GM12865 (cell line): ENCODE measurements at regions not wholly inside any gene's neighbourhood (a gene's known extent, or its start where the extent isn't known, plus 50 kb on each side); places are given as distances from the start of the nearest gene placed in this dataset.

Experiments used
- DNase-seq: peaks from one replicate; pipeline ENCODE4 v3.0.0; 2010; ENCODE audit warnings: low read depth
- H3K4me3 ChIP-seq: 2 replicates; pipeline ENCODE4 v1.5.1; 2011; ENCODE audit warnings: mild to moderate bottlenecking, low read depth, low read length, control low read depth
- CTCF ChIP-seq: IDR thresholded peaks from 2 replicates; pipeline ENCODE4 v1.5.1; 2011; ENCODE audit warnings: low read length, control low read depth, low read depth, inconsistent platforms; ENCODE audit not compliant: insufficient read depth; ENCODE audit errors: missing control alignments

DNA sequence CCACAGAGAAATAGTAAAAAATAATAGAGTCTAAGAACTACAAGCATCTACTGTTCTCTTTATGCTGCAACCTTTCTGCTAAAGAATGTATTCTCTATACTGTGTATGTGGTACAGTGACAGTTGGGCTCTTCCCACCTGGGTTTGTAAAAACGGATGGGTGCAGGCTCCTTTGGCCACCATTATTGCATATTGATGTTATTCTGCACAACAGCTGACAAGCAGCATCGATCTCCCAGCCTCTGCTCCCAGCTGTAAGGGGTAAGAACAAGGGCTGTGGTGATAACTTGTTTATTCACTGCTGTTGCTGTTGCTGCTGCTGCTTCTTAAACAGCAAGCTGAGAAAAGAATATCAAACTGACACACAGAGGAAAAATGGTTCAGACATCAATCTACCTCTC, 56.1 kb downstream of the KCNRG start:
- no peak for DNase-seq
- H3K4me3 ChIP-seq, result no peak overlapping the region
- no peak for TF ChIP-seq CTCF

GRCh38 chr13:50072676-50073075, 57.4 kb downstream of the KCNRG start:
- no peak overlapping the region for H3K4me3 ChIP-seq
- no peak for TF ChIP-seq CTCF
- no peak for DNase-seq

GRCh38 chr13:50073340-50073739, 58.1 kb downstream of the KCNRG start:
- no peak overlapping the region for H3K4me3 ChIP-seq
- TF ChIP-seq CTCF, result no peak
- DNase-seq, result no peak

- peak overlapping the region; percentile 15; the same call in 1 of the 2 replicates for H3K4me3 ChIP-seq
- no peak for TF ChIP-seq CTCF
- DNase-seq, result peak; percentile 67
These were observed 59.6 kb downstream of the KCNRG start for GRCh38 chr13:50074843-50075242.

- TF ChIP-seq CTCF, result no peak
- peak; percentile 44 for DNase-seq
- peak overlapping the region; percentile 30; the same call in 1 of the 2 replicates for H3K4me3 ChIP-seq
These were observed 60.4 kb downstream of the KCNRG start for GRCh38 chr13:50075619-50076097.

DNA sequence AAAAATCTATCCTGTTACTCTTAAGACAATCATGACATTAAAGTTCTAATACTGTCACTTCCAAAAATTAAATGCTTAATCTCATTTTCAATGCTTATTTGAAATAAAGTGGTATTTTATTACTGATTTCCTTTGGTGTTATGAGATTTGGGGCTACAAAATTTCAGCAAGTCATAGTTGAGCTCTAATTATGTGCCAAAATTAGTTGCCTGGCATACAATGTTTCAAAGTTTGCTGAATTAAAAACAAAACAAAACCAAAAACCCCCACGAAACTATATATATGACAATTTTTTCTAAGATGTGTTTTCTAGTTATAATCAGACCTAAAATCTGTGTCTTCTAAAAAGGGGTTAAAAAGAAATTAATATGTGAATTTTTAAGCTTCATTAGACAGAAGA, 62.2 kb downstream of the KCNRG start:
- peak overlapping the region; percentile 97 for H3K4me3 ChIP-seq
- no peak for TF ChIP-seq CTCF
- DNase-seq, result no peak

GRCh38 chr13:50078231-50078894, 63.1 kb downstream of the KCNRG start:
- DNase-seq, result no peak
- TF ChIP-seq CTCF, result no peak
- peak overlapping the region; percentile 97 for H3K4me3 ChIP-seq
